GM18505 (cell line): ENCODE measurements at regions not wholly inside any gene's neighbourhood (a gene's known extent, or its start where the extent isn't known, plus 50 kb on each side); places are given as distances from the start of the nearest gene placed in this dataset.
"Not testable (repeated sequence)": the region's sequence is repeated elsewhere in the genome, so short reads cannot be mapped to it uniquely, and the experiment has no call there.

ENCODE experiments used
- ATAC-seq: cut with Tn5 transposase; IDR thresholded peaks from one replicate; pipeline ENCODE4 v1.9.1; 2021; ENCODE audit not compliant: unreplicated experiment
- POLR2A ChIP-seq: IDR thresholded peaks from 4 replicates; pipeline ENCODE4 v1.6.1; 2011; ENCODE audit warnings: borderline replicate concordance; ENCODE audit not compliant: insufficient read depth, insufficient read length; ENCODE audit errors: extremely low read depth

DNA sequence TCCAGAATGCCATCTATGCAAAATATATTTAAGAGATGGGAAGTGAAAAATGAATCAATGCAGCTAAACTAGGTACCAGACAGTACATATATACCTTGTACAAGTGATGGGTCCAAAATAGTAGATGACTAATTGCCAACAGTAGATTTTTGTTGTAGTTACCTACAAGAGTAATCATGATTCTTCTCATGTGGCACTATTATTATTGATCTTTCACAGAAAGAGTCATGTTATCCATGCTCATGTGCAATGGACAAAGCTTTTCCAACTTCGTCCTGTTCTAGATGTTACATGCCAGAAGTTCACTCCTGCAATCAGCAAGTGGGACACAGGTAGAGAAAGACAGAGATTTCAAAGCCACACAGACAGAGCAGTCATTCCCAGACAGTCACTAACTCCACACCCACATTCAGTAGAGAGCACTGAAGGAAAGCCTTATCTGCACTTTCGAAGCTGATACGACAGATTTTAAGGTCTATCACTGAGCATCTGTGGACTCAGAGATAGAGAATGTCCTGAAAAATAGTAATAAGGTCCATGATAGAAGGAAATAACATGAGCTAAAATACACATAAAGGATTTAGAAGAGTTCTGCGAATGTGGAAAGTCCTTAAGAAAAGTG, 101.6 kb upstream of the ITPRID2 start:
- TF ChIP-seq POLR2A: no peak
- peak; percentile 52 for ATAC-seq

DNA sequence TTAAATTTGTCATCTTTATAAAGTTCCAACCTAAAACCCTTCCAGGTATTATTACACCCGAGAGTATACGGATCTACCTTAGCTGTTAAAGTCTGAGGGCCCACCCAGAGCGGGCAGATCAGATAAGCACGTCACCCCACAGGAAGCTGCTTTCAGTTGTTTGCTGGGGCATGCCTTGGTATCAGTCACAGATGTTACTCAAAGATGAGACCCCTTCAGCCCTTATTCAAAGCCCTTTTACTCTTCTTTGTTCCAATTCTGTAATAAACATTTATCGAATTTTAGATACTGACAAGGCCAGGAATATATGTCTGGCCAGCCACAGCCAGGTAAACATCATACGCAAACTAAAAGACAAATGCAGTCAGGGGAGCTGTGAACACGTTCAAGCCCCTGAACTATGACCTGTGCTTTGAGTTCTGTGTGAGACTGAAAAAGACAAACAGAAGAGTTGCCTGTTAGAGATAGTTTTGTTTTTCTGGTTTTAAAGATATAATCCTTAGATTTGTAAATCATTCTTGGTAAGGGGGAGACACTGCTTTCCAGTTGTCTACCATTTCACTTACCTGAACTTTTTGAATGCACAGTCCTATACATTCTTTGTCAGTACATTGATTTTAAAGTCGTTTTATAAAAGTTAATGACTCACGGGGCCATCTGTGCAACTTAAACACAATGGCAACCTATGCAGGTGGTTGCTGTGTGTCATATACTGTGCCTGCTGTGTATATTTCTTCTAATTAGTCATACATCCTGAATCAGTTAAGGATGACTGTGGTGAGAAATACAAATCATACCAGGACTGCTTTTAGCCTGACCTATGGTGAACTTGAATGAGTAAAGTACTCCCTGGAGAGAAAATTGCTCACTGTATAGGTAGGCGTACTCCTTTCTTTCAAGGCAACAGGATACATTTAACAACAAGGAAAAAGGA, 100.5 kb upstream of the ITPRID2 start:
- ATAC-seq: peak; percentile 94
- TF ChIP-seq POLR2A: no peak

DNA sequence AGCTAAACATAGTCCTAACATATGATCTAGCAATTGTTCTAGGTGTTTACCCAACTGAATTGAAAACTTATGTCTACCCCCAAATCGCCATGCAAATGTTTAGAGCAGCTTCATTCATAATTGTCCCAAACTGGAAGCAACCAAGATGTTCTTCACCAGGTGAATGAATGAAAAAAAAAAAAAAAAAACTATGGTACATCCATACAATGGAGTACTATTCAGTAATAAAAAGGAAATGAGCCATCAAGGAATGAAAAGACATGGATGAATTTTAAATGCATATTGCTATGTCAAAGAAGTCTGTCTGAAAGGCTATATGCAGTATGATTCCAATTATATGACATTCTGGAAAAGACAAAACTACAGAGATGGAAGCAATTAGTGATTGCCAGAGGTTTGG, 98.6 kb upstream of the ITPRID2 start:
- ATAC-seq: no peak
- TF ChIP-seq POLR2A: no peak

DNA sequence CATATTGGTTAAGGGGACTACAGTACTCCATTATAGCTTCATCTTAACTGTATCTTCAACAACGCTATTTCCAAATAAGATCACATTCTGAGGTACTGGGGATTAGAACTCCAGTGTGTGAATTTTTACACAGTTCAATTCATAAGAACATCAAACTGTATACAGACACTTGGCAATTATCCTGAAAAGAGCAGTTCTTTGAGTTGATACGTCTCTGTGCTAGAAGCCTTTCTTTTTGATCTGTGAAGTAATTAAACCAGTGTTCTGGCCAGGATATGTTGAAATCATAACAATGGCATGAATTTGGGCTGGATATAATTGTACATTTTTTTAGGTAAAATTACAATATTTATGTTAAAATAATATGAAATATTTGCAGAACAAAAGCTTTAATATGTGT, 93.5 kb upstream of the ITPRID2 start:
- TF ChIP-seq POLR2A: no peak

DNA sequence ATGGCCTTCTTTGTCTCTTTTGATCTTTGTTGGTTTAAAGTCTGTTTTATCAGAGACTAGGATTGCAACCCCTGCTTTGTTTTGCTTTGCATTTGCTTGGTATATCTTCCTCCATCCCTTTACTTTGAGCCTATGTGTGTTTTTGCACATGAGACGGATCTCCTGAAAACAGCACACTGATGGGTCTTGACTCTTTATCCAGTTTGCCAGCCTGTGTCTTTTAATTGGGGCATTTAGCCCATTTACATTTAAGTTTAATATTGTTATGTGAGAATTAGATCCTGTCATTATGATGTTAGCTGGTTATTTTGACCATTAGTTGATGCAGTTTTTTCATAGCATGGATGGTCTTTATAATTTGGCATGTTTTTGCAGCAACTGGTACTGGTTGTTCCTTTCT, 89.2 kb upstream of the ITPRID2 start:
- ATAC-seq: not testable (repeated sequence)

More for the DNA sequence above, 93.5 kb upstream of the ITPRID2 start:
- no peak for ATAC-seq

DNA sequence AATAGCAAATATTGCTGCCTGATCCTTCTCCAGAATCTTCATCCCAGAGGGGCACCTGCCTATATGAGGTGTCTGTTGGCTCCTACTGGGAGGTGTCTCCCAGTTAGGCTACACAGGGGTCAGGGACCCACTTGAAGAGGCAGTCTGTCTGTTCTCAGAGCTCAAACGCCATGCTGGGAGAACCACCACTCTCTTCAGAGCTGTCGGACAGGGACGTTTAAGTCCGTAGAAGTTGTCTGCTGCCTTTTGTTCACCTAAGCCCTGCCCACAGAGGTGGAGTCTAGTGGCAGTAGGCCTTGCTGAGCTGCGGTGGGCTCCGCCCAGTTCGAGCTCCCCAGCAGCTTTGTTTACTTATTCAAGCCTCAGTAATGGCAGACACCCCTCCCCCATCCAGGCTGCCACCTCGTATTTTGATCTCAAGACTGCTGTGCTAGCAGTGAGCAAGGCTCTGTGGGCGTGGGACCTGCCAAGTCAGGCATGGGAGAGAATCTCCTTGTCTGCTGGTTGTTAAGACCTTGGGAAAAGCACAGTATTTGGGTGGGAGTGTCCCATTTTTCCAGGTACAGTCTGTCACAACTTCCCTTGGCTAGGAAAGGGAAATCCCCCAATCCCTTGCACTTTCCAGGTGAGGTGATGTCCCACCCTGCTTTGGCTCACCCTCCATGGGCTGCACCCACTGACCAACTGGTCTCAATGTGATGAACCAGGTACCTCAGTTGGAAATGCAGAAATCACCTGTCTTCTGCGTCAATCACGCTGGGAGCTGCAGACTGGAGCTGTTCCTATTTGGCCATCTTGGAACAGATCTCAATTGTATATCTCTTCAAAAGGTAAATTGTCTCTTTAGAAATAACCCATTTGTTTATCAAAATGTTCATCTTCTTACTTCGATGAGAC, 87.4 kb upstream of the ITPRID2 start:
- not testable (repeated sequence) for ATAC-seq

DNA sequence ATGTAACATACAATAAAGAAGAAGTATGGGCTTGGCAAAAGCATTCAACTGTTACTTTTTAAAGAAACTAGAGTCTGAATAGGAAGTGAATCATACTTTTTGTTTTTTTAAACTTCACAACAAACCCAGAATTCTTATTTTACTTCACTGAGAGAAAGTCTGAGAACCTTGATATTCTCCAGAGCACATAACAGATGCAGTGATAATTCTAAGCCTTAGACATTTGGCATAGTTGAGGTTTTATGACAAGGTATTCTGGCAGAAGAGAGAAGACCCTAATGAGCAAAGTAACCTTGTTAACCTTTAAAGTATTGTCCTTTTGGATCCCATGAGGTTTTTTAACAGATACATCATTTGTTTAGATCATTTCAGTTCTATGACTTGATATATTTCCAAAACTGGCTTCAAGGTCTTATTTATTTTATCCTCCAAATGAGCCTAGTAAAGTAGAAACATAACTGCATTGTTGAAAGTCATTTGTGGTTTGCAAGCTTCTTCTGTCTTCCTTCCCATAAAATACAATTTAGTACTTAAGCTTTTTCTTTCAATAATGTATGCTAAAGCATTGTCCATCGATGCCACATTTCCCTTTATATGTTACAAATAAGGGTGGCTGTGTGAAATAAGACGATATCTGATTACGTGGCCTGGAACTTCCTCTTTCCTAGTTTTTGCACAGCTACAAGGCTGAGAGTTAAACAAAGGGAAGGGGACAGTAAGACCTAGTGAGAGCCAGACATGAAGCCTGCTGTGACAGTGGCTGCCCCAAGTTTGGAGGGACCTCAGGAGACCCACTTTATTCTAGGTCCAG, 86.1 kb upstream of the ITPRID2 start:
- ATAC-seq: no peak

DNA sequence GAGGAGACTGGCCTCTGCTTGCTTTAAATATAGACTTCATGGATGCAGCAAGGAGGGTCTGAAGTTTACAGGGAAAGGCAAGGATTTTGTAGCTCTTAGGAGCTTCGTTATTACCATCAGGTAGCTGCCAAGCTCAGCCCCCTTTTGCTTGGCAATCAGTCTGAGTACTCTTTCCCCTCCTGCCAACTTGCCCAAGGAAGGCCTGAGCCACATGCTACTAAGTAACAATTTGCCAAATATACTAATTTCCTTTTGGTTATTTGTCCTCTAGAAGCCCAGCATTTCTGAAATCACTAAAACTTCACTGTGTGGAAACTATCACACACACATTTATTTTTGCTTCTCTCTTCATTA, 85.5 kb upstream of the ITPRID2 start:
- ATAC-seq: no peak

More for the DNA sequence above, 86.1 kb upstream of the ITPRID2 start:
- no peak for TF ChIP-seq POLR2A

DNA sequence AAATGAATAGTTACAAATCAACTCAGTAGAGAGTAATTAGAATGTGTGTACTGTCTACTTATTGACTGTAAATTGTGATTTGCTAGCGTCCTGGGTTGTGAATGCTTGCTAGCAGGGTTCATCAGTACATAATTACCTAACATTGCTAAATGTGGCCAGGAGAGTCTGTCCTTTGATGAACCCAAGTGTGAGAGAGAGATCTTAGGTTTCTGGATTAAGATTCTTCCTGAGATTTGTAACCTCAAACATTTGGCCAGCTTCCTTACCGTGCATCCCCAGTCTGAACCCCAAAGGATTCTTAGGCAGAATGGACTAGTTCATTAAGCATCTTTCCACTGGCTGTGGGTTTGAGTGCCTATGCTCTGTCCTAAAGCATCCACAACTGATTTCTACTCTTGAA, 84.0 kb upstream of the ITPRID2 start:
- ATAC-seq: no peak
- no peak for TF ChIP-seq POLR2A

More for the DNA sequence above, 85.5 kb upstream of the ITPRID2 start:
- TF ChIP-seq POLR2A: no peak

DNA sequence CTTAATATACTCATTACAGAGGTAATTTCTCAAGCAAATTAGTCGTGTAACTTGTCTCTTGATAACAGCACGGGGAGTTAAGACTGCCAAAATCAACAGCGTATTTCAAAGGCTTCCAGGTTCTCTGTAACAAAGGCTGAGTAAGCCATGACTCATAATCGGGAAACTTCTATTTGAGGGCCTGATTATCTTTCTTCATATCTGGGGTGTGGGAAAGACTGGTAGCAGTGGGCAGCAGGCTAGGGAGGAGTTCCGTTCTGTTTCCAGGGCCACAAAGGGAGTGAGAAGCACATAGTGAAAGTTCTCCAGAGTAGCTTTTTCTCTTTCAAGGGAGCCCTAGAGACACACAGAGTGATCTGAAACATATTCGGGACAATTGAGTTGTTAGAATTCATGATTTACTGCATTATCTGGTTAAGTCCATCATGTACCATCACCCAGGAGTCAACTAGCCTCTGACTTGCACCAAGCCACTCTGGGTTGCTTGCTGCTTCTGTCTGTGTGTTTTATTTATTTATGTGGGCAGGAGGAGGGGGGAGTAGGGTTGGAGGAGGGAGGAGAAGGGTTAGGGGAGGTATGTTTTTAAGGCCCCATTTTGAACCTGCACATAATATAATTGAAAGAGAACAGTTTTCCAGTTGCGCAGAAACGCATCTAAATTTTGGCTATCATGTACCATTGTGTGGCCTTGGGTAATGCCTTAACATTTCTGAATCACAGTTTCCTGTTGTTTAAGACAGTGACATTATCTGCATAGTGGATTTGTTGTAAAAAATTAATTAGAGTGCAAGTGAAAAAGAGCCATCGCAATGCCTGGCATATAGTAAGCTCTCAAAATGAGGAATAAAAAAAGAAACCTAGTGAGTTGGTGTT, 80.5 kb upstream of the ITPRID2 start:
- no peak for TF ChIP-seq POLR2A

DNA sequence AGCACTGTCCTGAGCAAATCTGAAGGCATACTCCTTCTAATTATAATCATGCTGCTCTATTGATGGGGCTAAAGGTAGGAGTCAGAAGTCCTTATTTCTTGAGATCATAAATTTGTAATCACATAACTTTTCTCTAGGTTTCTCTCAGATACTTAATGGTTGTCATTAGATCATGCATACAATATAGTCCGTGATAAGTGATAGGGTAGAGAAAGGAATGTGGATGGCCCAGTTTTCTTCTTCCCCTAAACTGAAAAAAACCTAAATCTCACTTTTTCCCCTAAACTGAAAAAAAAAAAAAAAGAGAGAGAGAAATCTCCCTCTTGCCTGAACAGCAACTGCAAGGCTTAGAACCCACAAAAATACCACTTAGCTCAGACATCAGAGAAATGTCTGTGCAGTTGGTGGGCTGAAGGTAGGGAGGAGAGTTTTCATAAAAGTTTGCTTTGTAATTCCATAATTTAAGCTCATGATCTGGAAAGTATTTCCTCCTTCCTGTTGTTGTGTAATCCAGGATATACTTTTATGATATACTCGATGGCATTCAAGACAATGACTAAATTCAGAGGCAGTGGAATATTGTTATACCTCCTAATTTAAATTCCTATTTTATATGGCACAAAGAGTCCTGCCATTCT, 79.3 kb upstream of the ITPRID2 start:
- no peak for TF ChIP-seq POLR2A
- no peak for ATAC-seq

More for the DNA sequence above, 80.5 kb upstream of the ITPRID2 start:
- ATAC-seq: no peak
